GM18868 (cell line): ENCODE measurements at regions not wholly inside any gene's neighbourhood (a gene's known extent, or its start where the extent isn't known, plus 50 kb on each side); places are given as distances from the start of the nearest gene placed in this dataset.

Experiments
- ATAC-seq: cut with Tn5 transposase; IDR thresholded peaks from one replicate; pipeline ENCODE4 v1.9.1; 2021; ENCODE audit warnings: mild to moderate bottlenecking, moderate library complexity; ENCODE audit not compliant: unreplicated experiment

DNA sequence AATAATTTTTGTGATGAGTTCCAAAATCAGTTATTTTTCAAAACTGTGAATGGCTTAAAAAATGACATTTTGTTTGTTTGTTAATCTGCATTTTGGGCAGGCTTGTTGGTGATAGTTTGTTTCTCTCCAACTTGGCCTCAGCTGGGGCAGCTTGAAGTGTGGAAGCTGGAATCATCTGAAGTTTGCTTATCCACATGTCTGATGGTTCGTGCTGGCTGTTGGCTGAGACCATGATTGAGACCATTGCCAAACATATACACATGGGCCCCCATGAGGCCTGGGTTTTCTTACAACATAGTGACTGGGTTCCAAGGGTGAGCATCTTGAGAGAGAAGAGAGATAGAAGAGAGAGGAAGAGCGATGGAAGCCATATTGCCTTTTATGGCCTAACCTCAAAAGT is 201.2 kb downstream of the NDFIP2 start:
- ATAC-seq, result no peak

DNA sequence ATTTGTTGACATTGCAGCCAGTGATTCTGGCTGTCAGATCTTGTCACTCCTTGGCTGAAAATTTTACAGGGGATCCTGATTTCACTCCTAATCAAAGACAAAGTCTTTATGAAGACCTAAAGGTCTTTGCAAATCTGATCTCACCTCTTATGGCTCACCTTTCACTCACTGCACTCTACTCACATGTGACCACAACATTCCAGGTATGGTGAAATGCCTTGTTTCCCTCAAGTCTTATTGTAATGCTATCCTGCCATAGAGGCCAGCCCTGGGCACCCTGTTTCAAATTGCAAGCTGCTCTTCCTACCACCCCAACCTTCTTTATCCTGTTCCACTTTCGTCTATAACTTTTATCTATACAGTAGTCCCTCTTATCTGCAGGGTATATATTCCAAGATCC is 200.1 kb downstream of the NDFIP2 start:
- ATAC-seq, result no peak

DNA sequence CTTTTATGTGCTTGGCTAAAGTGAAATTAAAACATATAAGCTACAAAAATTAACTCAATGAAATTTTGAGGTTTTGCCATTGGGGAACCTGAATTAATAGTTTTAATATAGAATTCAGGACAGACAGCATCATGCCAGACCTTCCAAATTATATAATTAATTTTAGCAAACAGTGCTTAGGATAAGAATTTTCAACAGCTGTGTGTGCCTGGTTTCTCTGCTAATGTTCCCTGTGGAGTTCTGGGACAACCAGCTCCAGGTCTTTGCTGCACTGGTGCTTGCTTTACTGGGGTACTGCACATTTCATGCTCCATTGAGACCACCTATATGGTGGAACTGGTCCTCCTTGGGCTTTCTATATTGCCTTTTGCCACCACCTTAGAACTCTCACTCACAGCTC is 199.5 kb downstream of the NDFIP2 start:
- ATAC-seq, result no peak

DNA sequence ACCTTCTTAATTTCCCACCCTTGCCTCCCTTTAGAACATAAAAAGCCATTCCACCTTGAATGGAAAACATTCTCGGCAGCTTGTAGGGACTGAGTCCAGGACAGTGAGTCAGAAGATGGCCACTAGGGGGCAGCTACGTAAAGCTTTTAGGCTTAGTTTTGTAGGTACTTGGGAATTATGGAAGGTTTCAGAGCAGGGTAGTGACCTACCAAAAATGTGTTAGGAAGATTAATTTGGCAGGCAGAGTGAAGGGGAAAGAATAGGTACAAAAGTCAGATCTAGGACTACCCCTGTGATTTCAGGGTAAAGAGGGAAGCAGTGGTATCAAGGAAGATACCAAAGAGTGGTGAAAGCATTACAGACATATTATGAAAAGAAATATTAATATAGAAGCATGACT is 198.4 kb downstream of the NDFIP2 start:
- ATAC-seq, result peak; percentile 71

DNA sequence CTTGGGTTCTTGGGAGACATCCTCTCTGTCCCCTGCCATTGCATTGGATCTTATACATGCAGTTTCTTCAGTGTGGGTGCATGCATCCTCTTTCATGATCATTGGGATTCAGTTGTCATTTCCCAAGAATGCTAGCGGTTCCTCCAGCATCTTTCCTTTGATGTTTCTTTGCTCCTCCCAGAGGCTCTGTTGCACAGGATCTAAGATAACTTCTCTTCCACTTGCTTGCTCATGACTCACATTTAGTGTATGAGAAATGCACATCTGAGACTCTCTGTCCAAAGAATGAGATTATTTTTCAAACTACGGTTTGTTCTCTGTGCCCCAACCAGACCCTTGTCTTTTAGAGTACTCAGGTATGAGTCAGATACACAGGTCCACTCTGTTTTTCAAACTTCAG is 197.1 kb downstream of the NDFIP2 start:
- no peak for ATAC-seq

DNA sequence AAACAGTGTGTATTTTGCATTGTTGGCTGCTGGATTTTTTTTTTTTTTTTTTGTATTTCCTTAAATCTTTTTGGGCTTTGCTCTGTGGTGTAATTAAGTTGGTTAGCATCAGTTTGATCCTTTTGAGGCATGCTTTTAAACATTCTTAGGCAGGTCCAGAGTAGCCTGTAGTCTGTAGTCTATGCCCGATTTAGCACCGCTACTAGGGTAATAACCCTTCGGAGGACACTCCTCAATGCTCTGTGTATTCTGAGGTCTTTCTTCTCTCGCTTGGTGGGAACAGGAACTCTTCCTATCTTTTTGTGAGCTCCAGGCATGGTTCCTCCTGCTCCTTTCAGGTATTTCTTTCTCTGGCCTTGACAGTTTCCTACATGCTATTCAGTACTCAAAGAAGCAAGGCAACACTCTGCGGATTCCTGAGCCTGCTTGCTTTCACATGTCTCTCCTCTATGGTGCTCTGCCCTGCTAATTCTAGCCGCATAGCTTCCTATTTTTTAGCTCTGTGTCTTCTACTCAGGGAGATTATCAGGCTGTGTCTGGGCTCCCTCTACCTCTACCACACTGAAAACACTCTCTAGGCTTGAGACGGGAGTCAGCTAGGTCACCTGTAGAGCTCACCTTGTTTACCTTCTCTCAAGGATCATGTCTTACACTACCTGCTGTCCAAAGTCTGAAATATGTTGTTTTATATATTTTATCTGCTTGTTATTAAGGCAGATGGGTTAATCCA is 195.1 kb downstream of the NDFIP2 start:
- no peak for ATAC-seq

DNA sequence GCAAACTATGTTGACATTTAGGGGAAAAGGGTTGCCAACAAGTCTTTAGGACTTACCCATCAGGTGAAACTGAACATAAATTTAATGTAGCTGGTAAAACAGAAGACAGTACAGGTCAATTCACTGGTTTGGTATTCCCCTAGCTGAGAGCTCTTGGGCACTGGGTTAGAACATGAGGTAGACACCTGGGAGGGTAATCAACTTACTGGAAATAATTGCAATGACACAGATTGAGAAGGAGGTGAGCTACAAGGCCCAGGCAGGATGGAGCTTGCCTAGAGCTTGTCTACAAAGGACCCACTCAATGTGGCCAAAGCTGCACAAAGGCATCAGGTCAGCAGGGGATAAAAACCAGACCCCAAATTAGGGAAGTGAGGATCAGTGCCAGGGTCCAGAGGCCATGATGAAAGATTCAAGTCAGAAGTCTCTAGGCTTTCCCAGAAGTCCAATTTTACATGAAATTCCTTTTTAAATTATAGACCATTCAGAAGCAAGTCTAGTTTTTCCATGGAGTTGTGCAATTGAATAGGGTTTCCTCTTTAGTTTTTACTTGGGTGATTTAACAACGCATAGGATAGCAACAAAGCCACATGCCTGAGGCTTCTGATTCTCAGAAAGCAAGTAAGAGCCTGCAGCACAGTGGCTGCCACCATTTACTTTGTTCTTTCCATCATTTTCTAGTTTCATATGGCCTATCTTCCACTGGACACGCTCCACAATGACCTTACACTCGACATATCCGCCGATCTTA is 194.0 kb downstream of the NDFIP2 start:
- ATAC-seq, result no peak

DNA sequence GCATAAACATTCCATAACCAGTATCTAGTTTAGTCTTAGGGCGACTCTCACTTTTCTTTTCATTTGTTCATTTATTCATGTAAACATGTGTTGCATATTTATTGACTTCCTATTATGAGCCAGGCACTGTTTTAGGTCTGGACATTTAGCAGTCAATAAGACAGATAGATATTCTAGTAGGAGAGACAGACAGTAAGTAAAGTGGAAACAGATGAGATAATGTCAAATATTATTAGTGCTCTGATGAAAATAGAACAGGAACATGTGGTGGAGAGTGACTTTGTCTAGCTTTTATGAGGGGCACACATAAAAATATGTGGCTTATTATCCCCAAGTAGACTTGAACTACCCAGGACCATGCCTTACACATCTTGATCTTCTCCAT is 193.0 kb downstream of the NDFIP2 start:
- no peak for ATAC-seq

DNA sequence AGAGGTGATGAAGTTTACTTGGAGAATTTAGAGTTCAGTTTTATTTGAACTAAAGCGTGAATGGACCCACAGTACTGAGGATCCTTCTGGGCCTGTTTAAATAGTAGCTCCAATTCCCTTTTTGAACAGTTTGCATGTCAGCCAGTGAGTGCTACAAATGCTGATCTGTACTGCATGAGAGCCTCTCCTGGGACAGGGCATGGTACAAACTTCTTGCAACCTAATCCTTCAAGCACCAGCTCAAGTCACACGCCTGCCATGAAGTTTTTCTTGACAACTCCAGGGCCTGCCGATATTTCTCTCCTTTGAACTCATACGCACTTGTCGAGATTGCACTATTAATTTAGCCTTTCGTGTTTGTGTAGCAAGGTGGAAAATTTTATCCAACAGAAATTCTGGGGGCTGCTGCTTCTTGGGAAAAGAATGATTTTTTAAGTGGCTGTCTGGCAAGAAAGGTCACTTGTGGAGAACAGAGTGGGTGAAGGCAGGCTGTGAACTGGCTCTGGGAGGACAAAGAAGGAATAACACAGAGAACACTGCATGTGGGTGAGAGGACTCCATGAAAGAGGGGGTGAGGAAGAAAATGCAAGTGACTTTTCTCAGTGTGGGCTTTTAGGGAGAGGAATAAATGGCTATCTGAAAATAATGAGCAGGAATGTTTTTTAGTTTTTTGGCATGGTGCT is 192.5 kb downstream of the NDFIP2 start:
- ATAC-seq, result no peak

DNA sequence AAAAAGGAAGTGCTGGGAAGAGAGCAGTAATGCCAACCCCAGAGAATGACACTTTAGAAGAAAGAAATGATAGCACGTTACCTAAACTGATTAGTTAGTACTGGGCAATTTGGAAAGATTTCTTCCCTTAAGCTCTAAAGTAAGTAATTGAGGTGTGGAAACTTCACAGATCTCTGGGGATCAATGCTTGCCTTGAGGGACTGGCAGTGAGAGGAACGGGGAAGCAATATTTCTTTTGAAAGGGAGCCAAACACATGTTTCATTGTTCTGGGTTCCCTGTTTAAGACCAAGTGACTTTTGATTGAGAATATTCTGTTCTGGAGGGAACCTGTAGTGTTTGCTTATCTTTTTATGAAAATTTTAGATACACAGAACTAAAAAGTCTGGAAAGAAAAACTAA is 190.5 kb downstream of the NDFIP2 start:
- ATAC-seq, result no peak

DNA sequence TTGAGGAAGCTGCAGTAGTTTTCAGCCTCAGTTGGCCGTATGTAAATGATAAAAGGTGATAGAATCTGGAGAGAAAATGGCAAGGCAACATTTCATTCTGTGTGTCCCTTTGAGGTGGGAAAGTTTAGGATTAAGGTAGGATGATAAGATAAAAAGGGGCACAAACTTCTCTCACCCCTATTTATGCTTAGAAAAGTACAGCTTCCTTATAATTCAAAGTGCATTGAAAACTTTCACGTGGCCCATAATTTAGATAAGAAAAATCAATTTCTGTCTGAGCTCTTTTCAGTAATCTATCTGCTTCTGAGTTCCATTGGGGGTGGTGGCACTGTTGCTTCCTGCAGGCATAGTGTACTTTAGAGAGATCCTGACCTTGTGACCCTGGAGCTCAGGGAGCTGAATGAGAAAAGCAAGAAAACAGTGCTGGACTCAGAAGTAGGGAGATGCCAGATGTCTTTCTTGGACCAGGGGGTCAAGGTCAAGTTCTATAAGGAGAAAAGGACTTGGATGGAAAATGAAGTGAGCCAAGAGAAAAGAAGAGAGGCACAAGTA is 187.3 kb downstream of the NDFIP2 start:
- no peak for ATAC-seq

DNA sequence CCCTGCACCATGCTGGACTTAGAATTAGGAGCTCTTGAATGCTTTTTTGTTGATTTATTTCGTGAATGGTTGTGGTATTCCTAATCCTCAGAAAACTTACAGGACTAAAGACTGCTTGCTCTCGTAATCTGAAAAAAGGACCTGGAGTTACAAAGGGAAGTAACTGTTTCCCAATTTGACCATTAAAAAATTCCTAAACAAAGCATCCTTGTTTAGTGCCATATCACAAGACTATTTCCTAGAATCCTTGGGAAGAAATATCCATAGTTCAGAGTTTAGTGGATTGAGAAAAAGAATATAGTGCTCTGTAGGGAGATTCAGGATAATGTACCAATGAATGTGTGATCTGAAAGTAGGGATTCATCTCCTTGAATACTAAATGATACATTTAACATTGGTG is 186.8 kb downstream of the NDFIP2 start:
- no peak for ATAC-seq

DNA sequence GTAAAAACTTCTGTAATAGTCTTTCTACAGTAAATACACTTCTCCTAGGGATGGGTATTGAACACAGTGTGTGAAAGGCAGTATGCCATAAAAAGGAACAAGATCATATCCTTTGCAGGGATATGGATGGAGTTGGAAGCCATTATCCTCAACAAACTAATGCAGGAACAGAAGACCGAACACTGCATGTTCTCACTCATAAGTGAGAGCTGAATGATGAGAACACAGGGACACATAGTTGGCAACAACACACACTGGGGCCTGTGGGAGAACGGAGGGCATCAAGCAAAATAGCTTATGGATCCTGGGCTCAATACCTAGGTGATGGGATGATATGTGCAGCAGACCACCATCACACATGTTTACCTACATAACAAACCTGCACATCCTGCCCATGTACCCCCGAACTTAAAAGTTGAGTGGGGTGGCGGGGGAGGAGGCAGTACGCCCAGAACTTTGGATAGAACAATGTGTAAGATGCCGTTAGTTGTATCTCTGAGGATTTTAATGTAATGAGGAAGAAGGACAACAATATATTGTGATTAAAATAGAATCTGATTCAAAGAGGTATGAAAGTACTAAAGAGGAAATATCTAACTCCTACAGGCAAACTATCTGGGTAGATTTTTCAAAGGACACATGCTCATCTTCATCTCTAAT is 183.2 kb downstream of the NDFIP2 start:
- no peak for ATAC-seq

DNA sequence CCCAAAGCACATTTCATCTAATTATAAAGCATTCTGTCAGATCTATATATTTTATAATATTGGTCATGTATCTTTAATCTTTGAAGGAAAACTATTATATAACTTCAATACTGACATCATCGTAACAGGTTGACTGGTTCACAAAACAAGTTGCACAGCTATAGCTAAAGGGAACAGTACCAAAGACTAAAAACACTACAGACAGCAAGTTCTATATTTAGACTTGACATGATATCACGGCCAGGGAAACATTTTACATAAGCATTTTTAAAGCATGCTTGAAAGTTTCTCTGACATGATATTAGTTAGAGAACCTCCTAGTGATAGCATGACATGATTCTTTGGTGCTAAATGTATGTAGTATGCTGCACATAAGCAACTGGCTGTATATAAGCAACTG is 182.5 kb downstream of the NDFIP2 start:
- ATAC-seq, result no peak

DNA sequence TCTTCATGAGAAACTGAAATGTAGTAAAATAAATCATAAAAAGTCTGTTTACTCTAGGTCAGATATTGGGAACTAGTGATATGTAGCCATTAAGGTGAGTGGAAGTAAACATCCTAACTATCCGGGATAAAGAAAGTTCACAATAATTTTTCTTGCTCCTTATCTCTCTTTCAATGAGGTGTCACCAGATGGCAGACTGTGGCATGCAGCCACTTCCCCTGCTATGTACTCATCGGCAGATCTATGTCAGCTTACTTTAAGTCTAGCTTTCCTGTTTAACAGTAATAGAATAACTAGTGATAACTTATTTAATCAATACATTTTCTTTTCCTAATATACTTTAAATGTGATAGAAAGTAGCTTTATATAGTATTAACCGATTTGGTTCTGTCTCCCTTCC is 181.9 kb downstream of the NDFIP2 start:
- ATAC-seq, result no peak

DNA sequence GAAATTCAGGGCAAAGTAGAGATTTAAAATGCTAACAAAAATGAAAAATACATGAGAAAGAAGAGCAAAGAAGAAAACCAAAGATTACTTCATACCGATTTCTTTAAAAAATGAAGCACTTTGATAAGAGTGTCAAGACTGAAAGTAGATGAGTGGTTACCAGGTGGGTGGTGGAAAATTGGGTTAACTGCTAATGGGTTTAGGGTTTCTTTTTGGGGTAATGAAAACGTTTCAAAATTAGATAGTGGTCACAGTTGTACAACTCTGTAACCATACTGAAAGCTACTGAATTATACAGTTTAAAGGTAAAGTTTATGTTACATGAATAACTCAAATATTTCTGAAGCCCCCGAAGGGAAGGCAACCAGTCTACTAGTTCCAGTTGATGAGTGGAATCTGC is 179.4 kb downstream of the NDFIP2 start:
- ATAC-seq, result peak; percentile 54

DNA sequence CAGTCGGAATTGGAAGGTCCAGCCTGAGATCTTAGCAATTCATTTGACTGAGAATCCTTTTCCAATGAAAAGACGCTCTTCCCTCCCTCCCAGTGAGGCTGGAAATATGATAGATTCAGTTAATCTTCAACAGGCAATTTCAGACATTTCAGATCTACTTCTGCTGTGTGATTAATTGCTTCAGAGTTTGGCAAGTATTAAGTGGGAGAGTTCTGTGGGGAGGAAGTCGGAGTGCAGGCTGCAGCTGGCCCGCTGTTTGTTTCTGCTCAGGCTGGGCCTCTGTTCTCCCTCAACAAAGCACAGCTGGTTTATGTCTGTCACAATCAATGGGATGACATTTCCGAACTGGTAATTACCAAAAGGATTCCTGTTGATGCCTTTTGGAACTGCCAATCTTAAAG is 178.2 kb downstream of the NDFIP2 start:
- ATAC-seq, result no peak

DNA sequence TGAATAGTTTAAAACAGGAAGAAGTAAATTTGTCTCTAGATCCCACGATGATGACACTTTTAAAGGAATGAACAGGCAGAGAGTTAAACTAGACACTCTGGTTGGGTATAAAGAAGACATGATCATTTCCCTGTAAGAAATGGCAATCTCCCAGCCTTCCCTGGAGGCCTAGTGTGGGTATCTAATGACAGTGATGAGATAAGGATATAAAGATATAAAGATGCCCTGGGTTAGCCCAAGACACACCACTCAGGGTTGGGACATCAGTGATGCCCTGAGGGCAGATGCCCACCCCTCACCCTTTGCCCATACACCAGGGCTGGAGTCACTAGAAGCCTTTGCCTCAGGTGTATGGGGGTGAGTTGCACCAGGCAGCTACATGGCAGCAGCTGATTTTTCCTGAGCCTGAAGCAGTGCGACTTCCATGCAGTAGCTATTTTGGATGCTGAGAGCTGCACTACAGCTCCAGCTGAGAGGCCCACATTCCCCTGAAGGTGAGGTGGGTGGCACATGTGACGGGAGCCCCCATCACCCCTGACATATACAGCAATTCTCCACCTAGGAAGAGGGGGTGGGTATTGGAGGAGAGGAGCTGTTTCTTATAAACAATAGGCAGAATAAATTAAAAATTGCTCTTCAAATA is 177.5 kb downstream of the NDFIP2 start:
- no peak for ATAC-seq

DNA sequence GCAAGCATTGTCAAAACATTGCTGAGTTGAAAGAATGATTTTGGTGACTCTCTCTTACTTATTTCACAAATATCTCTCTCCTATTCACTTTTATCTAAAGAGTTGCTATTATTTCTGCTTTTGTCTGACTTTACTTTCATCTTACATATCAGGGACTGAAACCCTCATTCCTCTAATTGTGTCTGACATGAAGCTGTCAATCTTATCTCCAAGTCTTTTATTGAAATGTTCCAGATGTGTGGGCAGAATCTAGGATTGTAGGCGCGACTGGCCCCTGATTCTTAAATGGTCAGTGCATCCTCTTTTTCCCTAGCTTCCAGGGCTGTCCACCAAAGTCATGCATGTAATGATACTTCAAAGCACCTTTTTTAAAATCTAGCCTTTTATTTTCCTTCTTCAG is 174.6 kb downstream of the NDFIP2 start:
- no peak for ATAC-seq

DNA sequence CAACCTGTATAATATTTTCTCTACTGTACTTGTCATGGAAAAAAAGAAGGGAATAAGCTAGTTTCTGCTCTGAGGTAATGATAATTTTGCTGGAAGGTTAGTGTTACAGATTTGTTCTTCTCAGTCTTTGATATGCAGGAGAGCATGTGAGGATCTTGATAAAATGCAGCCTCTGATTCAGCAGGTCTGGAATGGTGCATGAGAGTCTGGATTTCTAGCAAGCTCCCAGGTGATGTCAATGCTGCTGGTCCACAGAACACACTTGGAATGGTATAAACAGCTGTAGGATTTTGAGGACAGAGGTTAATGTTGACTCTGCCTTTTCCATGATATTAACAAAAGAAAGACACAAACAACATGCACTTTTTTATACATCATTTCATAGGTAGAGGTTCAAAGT is 173.6 kb downstream of the NDFIP2 start:
- ATAC-seq, result no peak

DNA sequence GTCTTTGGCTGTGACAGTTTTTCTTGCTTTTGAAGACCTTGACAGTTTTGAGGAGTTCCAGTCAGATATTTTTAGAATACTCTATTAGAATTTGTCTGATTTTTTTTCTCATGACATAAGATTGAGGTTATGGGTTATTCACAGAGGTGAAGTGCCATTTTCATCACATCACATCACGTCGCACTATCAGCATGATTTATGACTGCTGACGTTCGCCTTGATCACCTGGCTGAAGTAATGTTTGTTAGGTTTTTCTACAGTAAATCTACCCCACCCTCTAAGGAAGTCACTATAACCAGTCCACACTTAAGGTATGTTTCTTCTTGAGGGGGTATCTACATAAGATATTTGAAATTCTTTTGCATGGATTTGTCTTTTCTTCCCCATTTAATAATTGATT is 169.7 kb downstream of the NDFIP2 start:
- no peak for ATAC-seq
